H4 (cell line): ENCODE measurements at regions not wholly inside any gene's neighbourhood (a gene's known extent, or its start where the extent isn't known, plus 50 kb on each side); places are given as distances from the start of the nearest gene placed in this dataset.
"Not testable (repeated sequence)": the region's sequence is repeated elsewhere in the genome, so short reads cannot be mapped to it uniquely, and the experiment has no call there.

Source experiments
- DNase-seq: peaks from one replicate; pipeline ENCODE4 v3.0.0-alpha.2; 2015; ENCODE audit warnings: low spot score

DNA sequence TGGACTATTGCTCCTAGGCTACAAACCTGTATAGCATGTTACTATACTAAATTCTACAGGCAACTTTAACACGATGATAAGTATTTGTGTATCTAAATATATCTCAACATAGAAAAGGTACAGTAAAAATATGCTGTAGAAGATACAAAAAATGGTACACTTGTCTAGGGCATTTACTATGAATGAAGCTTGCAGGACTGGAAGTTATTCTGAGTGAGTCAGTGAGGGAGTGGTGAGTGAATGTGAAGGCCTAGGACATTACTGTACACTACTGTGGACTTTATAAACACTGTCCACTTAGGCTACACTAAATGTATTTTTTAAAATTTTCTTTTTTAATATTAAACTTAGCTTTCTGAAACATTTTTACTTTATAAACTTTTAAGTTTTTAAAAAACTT, 140.5 kb upstream of the SGO1 start:
- no peak for DNase-seq

DNA sequence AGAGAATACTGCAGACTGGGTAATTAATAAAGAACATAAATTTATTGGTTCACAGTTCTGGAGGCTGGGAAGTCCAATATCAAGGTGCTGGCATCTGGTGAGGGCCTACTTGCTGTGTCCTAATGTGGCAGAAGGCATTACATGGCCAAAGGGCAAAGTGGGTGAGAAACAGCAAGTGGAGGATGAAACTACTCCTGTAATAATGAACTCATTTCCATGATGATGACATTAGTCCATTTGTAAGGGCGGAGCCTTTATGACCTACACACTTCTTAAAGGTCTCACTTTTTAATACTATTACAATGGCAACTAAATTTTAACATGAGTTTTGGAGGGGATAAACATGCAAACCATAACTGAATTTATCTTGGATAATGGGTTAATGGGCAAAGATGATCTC, 139.6 kb upstream of the SGO1 start:
- no peak for DNase-seq

DNA sequence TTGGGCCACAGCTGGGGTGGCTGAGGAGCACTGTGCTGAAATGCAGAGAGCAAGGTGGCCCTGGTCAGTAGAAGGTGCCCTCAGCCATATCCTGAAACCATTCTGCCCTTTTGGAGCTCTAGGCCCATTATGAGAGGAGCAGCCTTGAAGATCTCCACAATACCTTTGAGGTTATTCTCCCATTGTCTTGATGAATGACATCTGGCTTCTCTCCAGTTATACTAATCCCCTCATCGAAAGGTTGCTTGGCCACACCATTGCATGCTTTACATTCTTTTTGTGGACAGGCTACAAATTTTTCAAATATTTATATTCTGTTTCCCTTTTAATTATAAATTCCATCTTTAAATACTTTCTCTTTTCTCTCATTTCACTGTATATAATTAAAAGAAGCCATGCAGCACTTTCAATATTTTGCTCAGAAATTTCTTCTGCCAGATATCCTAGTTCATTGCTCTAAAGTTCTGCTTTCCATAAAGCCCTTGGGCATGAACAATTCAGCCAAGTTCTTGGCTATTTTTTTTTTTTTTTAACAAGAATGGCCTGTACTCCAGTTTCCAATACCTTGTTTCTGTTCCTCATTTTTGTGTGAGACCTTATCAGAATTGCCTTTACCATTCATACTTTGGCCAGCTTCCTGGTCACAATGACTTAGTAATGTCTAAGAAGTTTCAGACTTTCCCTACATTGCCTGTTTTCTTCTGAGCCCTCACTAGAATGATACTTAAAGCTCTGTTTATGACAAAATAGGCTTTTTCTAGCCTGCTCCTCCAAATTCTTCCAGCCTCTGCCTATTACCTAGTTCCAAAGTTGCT, 138.9 kb upstream of the SGO1 start:
- DNase-seq: no peak

DNA sequence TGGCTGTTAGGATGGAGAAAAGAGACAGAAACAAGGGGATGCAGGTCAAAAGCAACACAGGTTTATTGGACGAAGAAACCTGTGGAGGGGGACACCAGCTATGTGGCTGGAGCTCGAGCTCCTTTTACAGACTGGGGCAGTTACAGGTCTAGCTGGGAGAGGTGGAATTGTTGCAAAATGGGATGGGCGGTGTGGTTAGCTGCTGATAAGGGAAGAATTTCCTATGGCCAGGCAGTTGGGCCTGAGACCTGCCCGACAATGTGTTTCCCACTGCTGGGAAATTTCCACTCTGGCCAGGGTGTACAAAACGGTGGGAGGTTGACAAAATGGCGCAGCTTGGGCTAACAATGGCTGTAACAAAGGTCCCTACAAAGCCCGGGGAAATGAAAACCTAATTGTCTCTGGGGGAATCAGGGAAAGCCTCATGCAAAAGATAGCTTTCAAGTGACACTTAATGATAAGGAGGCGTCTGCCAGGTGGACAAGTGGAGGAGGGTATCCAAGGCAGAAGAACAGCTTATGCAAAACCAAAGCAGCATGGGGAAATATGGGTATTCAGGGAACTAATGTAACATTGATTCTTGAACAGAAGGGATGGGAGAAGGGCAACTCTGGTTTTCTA, 137.4 kb upstream of the SGO1 start:
- DNase-seq: no peak

DNA sequence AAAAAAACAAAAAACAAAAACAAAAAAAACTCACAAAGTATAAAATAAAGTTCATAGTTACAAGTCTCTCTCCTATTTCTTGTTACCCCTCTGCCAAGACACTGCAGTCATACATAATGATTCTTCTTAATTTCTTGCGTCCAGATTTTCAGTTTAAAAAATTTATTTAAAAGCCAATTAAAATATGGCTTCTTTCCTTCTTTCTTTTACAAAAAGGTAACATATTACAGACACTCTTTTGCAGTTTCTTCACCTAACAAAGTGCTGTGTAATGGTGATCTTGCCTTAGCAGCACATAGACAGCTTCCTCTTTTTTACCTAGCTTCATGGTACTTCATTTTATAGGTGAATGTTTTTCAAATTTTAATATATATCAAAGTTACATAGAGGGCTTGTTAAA, 136.1 kb upstream of the SGO1 start:
- DNase-seq: no peak

DNA sequence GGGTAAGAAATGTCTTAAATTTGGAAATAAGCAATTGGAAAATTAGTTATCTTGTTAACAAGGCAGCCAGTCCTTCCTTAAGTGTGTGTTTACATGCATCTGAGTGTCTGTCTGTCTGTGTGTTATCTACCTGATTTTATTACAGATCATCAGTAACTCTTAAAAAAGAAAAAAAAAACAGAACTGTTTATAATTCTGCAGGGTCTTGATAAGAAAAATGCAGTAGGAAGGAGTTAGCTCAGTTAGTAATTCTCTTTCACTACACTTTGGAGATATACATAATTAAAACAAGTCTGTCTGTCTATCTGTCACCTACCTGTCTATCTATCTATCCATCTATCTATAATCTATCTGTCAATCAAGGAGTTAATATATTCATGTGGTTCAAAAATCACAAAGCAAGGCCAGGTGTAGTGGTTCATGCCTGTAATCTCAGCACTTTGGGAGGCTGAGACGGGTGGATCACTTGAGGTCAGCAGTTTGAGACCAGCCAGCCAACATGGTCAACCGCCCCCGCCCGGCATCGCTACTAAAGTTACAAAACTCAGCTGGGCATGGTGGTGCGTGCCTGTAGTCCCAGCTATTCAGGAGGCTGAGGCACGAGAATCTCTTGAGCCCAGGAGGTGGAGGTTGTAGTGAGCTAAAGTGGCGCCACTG, 135.5 kb upstream of the SGO1 start:
- DNase-seq: no peak

DNA sequence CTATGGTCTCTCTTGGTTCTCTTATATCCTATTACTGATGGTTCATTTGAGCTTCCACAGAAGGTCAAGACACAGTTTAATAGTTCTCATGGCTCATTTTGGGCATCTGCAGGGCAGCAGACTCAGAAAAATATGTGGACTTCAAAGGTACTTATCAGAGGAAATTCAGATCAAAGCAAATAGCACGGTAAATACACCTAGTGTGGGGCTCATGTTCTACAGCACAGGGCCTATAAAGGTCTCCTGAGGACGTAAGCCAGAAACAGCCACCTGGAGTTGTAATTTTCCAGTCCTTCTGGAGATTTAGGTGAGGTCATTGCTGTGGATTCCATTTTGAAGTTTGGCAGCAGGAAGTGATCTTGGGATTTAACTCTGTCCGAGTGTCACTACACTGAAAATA, 134.5 kb upstream of the SGO1 start:
- no peak for DNase-seq

DNA sequence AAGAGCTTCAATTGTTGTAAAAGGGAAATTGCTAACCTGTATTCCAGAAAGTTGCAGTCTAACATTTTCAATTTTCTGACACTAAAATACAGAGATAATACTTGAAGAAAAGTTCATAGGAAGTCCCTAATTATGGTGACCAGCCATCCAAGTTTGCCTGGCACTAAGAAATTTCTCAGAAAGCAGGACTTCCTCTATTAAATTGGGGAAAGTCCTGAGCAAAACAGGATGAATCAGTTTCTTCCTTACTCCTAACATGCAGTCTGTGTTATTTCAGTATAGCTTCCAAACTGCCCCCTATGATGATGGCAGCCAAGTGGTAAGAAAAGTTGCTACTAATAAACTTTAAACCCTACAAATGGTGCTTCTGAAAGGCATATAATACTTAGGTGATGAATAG, 133.5 kb upstream of the SGO1 start:
- no peak for DNase-seq

DNA sequence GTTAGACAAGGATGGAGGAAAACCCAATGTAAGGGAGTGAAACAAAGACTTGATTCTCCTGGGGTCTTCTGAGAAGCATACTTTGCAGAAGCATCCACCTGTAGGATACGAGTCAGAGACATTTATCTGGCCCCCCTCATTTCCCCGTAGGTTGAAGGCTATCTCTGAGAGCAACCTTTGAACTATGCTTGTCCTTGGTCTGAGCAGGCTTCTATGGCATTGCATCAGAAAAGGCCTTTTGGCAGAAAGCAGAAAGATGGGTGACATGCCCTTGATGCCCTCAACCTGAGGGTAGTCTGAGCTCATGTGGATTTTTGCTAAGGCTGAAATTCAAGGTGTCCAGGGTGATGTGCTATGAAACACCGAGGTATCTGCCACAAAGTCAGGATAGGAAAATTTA, 131.6 kb upstream of the SGO1 start:
- DNase-seq: no peak

DNA sequence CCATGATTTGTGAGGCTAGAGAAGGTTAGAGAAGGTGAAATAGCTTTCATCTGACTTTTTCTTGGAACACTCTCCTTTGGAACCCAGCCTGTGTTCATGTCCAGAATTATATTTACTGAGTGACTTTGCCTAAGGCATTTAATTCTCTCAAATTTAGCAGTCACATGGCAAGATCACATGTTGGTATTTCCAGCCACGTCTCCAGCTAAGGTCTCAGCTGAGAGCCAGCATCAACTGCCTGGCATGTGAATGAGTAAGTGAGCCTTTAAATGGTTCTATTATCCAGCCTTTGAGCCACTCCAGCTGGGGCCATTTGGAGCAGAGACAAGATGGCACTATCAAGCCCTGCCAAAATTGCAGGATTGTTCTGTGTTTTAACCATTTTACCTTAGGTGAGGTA, 130.2 kb upstream of the SGO1 start:
- no peak for DNase-seq

DNA sequence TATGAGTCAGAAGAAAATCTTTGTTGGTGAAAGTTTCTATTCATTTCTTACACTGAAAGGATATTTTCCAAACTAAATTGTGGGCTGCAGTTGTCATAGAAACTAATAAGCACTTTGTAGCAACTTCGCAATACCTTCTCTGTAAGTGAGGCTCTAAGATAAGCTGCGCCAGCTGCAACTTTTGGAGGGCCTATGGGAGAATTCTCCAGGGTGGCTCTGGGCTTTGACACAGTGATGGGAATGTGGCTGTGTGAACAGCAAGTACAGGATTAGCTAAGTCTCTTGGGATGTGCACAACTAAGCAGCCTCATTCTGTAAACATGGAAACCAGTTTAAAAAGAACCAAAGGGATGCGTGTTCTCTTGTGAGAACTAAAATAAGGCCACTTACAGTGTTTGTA, 124.6 kb upstream of the SGO1 start:
- no peak for DNase-seq

DNA sequence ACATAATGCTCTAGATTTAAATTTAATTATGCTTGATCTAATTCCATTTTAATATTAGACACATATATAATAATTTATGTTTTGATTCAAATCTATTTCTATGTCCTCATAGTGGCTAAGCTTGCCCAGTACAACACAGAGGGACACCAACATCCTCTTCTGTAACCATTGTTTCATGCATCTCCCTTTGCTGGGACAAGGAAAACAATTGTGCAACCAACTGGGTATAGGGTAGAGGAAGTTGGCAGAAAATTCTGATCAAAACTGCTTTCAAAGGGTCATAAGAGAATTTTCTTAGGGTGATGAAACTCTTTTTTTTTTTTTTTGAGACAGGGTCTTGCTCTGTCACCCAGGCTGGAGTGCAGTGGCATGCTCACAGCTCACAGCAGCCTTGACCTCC, 121.4 kb upstream of the SGO1 start:
- no peak for DNase-seq

DNA sequence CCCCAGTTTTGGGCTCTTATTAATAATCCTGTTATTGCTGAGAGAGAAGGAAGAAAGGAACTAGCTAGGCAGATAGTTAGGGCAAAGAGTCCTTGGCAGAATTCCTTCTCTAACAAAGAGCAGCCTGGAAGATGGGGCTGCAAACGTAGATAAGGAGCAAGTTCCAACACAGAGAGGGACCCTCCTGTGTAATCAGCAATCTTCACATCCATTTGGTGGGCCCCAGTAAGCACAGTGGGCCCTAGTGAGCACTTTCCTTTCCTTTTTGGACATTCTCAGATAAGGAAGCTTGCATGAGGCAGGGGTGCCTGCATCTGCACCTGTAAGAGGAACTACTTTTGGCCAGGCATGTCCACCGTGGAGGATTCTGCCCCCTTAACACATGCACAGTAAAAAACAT, 119.6 kb upstream of the SGO1 start:
- no peak for DNase-seq

DNA sequence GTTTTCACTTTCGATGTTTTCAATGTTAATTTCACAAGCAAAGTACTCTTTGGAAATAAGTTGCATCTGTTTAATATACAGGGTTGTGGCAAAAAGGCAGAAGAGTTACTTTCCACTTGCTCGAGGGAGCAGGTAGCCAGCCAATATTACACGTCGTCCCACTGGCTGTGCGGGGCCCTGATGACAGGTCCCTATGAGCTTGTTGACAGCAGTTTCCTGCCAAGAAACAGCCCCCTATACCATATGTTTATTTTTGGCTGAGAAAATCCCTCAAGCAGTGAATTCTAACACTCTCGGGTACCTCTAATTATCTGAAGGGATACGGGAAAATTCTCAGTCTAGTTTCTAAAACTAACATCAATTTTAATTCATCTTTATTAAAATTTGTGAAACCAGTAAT, 116.8 kb upstream of the SGO1 start:
- DNase-seq: no peak

DNA sequence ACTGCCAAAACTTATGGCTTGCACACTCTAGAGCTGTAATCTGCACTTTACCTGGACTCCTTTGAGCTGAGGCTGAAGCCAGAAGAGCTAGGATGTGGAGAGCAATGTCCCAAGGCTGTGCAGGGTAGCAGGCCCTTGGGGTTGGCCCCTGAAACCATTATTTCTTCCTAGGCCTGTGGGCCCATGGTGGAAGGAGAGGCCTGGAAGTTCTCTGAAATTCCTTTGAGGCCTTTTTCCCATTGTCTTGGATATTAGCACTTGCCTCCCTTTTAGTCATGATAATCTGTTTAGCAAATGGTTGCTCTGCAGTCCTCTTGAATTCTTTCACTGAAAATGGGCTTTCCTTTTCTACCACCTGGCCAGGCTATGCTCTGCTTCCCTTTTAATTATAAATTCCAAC, 102.0 kb upstream of the SGO1 start:
- no peak for DNase-seq

DNA sequence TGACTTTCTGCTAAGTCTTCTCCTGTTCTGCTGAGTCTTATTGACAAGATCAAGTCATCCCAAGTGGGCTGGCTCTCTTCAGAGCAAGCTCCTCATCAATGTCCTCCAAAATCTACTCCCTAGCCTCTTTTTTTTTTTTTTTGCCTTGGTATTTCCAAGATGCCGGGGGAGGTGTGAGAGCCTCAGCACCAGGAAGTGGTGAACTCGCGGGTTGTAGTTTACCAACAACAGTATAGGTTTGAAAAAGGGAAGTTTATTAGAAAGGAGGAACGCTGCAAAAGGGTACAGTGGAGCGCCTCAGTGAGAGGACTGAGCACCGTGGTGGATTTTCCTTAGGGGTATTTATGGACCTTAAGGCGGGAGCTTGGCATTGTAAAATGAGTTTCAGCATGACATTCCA, 94.3 kb upstream of the SGO1 start:
- DNase-seq: no peak

DNA sequence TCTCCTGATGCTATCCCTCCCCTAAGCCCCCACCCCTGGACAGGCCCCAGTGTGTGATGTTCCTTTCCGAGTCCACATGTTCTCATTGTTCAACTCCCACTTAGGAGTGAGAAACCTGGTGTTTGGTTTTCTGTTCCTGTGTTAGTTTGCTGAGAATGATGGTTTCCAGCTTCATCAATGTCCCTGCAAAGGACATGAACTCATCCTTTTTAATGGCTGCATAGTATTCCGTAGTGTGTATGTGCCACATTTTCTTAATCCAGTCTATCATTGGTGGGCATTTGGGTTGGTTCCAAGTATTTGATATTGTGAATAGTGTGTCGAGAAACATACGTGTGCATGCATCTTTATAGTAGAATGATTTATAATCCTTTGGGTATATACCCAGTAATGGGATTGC, 80.0 kb upstream of the SGO1 start:
- DNase-seq: not testable (repeated sequence)

DNA sequence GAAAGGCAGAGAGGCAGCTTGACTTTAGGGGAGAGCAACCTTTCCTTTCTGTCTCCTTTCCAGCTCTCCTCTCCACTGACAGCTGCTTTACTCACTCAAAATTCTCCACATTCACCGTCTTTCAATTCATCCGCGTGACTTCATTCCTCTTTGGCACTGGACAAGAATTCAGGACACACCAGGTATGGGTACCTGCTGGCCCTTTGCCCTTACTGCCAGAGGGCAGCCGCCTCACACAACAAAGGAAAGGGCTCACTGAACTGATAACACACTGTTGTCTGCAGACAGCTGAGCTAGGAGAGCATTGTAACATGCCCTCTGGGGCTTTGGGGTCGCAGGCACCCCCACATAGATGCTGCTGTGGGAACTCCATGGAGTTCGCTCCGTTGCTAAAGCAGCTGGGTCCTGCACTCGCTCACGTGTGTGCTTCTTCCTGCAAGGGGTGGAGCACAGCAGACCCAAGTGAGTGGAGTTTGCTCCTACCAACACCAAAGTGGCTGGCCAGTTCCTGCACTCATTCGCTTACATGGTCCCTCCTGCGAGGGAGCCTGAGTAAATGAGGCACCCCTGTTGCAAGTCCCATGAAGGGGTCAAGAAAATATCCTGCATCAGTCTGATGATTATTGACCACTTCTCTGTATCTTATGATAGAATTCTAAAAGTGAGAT, 79.0 kb upstream of the SGO1 start:
- DNase-seq: no peak

DNA sequence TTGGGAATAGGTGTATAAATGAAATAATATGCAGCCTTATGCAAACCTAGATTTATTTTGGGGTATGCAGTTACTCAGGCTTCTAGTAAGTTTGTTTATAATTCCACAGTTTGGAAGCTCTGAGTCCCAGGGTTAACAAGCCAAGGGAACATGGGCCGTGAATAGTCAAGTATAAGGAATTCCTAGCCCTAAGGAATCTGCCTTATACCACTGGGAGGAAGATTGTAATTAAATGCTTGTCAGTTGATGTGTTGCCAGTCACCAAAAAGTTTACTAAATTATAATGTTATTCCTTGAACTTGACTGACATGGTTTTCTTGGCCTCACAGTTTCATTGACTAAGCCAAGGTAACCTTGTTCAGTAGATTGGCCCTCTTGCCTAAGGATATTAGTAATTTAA, 72.4 kb upstream of the SGO1 start:
- no peak for DNase-seq

DNA sequence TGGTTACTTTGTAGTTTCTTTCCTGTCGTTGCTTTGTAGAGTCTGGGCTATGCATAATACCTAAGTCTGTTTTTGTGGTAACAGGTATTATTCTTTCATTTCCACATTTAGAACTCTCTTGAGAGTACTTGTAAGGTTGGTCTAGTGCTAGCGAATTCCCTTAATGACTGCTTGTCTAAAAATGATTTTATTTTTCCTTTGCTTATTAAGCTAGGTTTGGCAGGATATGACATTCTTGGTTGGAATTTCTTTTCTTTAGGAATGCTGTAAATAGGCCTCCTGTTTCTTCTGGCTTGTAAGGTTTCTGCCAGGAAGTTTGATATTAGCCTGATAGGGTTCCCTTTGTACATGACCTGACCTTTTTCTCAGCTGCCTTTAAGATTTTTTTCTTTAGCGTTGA, 70.1 kb upstream of the SGO1 start:
- no peak for DNase-seq

DNA sequence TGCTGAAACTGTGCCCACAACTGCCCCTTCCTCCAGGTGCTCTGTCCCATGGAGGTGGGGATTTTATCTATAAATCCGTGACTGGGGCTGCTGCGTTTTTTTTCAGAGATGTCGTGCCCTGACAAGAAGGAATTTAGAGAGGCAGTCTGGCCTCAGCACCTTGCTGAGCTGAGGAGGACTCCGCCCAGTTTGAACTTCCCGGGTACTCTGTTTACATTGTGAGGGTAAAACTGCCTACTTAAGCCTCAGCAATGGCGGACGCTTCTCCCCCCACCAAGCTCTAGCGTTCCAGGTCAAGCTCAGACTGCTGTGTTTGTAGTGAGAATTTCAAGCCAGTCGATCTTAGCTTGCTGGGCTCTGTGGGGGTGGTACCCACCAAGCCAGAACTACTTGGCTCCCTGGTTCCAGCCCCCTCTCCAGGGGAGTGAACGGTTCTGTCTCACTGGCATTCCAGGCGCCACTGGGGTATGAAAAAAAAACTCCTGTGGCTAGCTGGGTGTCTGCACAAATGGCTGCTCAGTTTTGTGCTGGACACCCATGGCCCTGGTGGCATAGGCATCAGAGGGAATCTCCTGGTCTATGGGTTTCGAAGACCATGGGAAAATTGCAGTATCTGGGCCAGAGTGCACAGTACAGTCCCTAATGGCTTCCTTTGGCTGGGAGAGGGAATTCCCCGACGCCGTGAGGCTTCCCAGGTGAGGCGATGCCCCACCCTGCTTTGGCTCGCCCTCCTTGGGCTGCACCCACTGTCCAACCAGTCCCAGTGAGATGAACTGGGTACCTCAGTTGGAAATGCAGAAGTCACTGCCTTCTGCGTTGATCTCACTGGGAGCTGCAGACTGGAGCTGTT, 68.5 kb upstream of the SGO1 start:
- no peak for DNase-seq

DNA sequence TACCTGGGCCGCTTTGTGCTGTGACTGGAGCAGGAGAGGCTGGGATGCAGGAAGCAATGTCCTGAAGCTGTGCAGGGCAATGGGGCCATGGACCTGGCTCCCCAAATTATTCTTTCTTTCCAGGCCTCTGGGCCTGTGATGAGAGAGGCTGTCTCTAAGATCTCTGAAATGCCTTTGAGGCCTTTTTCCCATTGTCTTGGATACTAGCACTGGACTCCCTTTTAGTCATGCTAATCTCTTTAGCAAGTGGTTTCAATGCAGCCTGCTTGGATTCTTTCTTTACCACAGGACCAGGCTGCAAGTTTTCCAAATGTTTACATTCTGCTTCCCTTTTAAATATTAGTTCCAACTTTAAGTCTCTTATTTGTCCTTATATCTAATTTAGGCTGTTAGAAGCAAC, 64.8 kb upstream of the SGO1 start:
- DNase-seq: no peak
